22Rv1 (cell line): ENCODE measurements at regions not wholly inside any gene's neighbourhood (a gene's known extent, or its start where the extent isn't known, plus 50 kb on each side); places are given as distances from the start of the nearest gene placed in this dataset.
"Not testable (repeated sequence)": the region's sequence is repeated elsewhere in the genome, so short reads cannot be mapped to it uniquely, and the experiment has no call there.

Experiments
- CTCF ChIP-seq: fragments of 450-650 bp; IDR thresholded peaks from 2 replicates; pipeline ENCODE4 v1.5.1; 2017; ENCODE audit warnings: mild to moderate bottlenecking
- ZFX ChIP-seq: fragments of 450-650 bp; IDR thresholded peaks from 2 replicates; pipeline ENCODE4 v1.6.1; 2017; ENCODE audit warnings: antibody characterized with exemption, borderline replicate concordance

GRCh38 chr7:53635251-53635650 is 599.8 kb downstream of the POM121L12 start:
- TF ChIP-seq CTCF, ZFX: not testable (repeated sequence)
